H1 (cell line): ENCODE measurements at regions not wholly inside any gene's neighbourhood (a gene's known extent, or its start where the extent isn't known, plus 50 kb on each side); places are given as distances from the start of the nearest gene placed in this dataset.

Experiments used
- GTF2F1 ChIP-seq: IDR thresholded peaks from 2 replicates; pipeline ENCODE4 v1.6.1; 2012; ENCODE audit warnings: low read depth, low read length, improper control_type of control experiment, borderline replicate concordance
- RBBP5 ChIP-seq: IDR thresholded peaks from 2 replicates; pipeline ENCODE4 v1.7.1; 2012; ENCODE audit warnings: low read depth, mild to moderate bottlenecking, inconsistent platforms, low read length, moderate library complexity, borderline replicate concordance

DNA sequence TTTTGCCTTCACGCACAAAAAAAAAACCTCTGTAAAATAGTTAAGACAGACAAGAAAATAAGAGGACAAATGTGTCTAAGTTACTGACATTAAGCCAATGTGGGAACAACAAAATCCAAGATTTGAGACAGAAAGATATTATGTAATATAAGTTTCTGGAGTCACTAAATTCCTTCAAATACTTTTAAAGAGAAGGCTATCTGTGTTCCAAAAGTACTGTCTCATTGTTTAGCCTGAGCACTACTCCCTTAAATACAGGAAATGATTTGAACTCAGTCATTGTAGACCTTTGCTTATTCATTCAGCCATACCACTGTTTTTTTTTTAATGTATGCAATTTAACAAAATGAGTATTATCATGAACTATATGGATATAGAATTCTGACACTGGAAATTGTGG is 82.7 kb upstream of the KITLG start (continued):
- TF ChIP-seq RBBP5 (no peak), GTF2F1 (no peak)
